ENCODE measurements at regions not wholly inside any gene's neighbourhood (a gene's known extent, or its start where the extent isn't known, plus 50 kb on each side); places are given as distances from the start of the nearest gene placed in this dataset.

DNA sequence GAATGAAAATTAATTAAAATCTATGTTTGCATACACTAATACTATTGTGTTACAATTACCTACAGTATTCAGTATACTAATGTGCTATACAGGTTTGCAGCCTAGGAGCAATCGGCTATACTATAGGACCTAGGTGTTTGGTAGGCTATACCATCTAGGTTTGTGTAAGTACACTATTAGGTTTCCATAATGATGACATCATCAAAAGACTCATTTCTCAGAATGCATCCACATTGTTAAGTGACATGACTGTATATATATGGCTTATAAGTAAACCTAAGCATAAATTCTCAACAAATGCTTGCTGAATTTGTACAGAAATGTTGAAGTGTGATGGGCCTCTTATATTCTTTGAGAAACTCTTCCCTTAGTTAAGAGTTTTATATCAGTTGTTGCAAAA lies 206.5 kb upstream of the ZWINT start:
- TF ChIP-seq, protein P1, sequence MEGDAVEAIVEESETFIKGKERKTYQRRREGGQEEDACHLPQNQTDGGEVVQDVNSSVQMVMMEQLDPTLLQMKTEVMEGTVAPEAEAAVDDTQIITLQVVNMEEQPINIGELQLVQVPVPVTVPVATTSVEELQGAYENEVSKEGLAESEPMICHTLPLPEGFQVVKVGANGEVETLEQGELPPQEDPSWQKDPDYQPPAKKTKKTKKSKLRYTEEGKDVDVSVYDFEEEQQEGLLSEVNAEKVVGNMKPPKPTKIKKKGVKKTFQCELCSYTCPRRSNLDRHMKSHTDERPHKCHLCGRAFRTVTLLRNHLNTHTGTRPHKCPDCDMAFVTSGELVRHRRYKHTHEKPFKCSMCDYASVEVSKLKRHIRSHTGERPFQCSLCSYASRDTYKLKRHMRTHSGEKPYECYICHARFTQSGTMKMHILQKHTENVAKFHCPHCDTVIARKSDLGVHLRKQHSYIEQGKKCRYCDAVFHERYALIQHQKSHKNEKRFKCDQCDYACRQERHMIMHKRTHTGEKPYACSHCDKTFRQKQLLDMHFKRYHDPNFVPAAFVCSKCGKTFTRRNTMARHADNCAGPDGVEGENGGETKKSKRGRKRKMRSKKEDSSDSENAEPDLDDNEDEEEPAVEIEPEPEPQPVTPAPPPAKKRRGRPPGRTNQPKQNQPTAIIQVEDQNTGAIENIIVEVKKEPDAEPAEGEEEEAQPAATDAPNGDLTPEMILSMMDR (conservative IDR thresholded peaks at IDR 0.05; ENCODE audit: low read length) = no peak
- no peak for TF ChIP-seq EZH2phosphoT487 (IDR thresholded peaks at IDR 0.05; ENCODE audit: borderline replicate concordance)
